GM10248 (cell line): ENCODE measurements at regions not wholly inside any gene's neighbourhood (a gene's known extent, or its start where the extent isn't known, plus 50 kb on each side); places are given as distances from the start of the nearest gene placed in this dataset.

Experiments used
- CTCF ChIA-PET: fragments of 300-600 bp; sonication (Branson Sonifier 250); formaldehyde crosslinking; extraction: SDS; loops from one replicate; lab custom pipeline; 2021; ENCODE audit warnings: antibody characterized with exemption; lab: Yijun Ruan, JAX
- POLR2A ChIA-PET: fragments of 350-650 bp; sonication (Branson Sonifier 250); formaldehyde crosslinking; extraction: SDS; loops from one replicate; lab custom pipeline; 2020; ENCODE audit warnings: antibody characterized with exemption; lab: Yijun Ruan, JAX
- DNase-seq: peaks from one replicate; pipeline ENCODE4 v3.0.0; 2012; ENCODE audit errors: extremely low spot score
- CTCF ChIP-seq: IDR thresholded peaks from 2 replicates; pipeline ENCODE4 v1.5.1; 2012; ENCODE audit warnings: mild to moderate bottlenecking, low read depth; ENCODE audit errors: extremely low read depth, missing control alignments, control extremely low read depth

GRCh38 chr12:105987685-105988035 lies 151.1 kb downstream of the NUAK1 start:
- POLR2A ChIA-PET = no interaction called here
- DNase-seq = no peak
- no peak for TF ChIP-seq CTCF
- CTCF ChIA-PET = no interaction called here

GRCh38 chr12:105992849-105993740 lies 145.7 kb downstream of the NUAK1 start:
- DNase-seq = no peak
- TF ChIP-seq CTCF = no peak
- CTCF ChIA-PET = interaction anchor here (1.2 kb wide), 1 partner anchor 10 kb away, joined by 4 read pairs; no protein-coding TSS in a partner anchor
- POLR2A ChIA-PET = no interaction called here

GRCh38 chr12:105993766-105994555 lies 144.8 kb downstream of the NUAK1 start:
- ChIA-PET CTCF (no interaction called here), POLR2A (no interaction called here)
- TF ChIP-seq CTCF = no peak
- DNase-seq = no peak

GRCh38 chr12:105995961-105996431 lies 142.8 kb downstream of the NUAK1 start:
- CTCF ChIA-PET = no interaction called here
- POLR2A ChIA-PET = no interaction called here

GRCh38 chr12:105998561-105998960 lies 140.2 kb downstream of the NUAK1 start:
- DNase-seq = no peak
- ChIA-PET POLR2A (no interaction called here), CTCF (no interaction called here)
- TF ChIP-seq CTCF = no peak

More at GRCh38 chr12:105995961-105996431, 142.8 kb downstream of the NUAK1 start:
- no peak for DNase-seq
- TF ChIP-seq CTCF = no peak

- CTCF ChIA-PET = no interaction called here
- POLR2A ChIA-PET = no interaction called here
- DNase-seq = no peak
- no peak for TF ChIP-seq CTCF
Measured at GRCh38 chr12:106000382-106001104, 138.2 kb downstream of the NUAK1 start.
